SHP77 treated with DMSO at 0.1 percent for 48 hours (cell line): ENCODE measurements at regions not wholly inside any gene's neighbourhood (a gene's known extent, or its start where the extent isn't known, plus 50 kb on each side); places are given as distances from the start of the nearest gene placed in this dataset.

Experiments used
- DNase-seq: peaks from one replicate; lab custom pipeline; 2025; lab: John Stamatoyannopoulos, UW

DNA sequence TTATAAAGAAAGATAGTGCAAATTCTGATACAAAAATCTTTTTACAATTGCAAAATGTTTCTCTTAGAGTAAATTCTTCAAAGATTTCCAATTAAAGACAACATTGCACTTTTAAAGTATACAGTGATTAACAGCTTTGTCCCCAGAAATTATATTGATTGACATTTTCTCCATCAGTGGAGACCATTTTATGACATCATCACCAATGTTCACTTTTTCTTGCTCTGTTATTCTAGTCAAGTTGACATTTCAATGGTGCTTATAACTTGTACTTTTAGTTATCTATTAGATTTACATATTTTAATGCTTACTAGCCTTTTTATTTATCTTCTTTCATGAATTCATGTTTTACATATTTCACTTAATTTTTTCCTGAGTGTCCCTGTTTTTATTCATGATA, 524.8 kb downstream of the HAO1 start:
- no peak for DNase-seq

- no peak for DNase-seq
Measured at GRCh38 chr20:7416382-7416781, 523.9 kb downstream of the HAO1 start.

GRCh38 chr20:7420345-7420744, 519.9 kb downstream of the HAO1 start:
- DNase-seq: no peak

GRCh38 chr20:7426890-7427496, 513.3 kb downstream of the HAO1 start:
- DNase-seq: peak; percentile 82

DNA sequence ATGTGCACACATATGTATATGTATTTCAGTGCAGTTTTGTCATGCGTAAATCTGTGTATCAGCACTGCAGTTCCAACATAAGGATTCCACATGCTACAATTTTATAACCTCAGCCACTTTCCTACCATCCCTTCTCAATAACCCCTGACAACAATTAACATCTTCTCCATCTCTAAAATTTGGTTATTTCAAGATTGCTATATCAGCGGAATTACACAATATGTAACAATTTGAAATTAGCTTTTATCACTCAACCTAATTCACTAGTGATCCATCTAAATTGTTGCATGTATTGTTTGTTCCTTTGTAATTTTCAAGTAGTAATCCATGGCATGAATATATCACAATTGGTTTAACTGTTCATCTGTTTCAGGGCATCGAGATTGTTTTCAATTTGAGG, 511.3 kb downstream of the HAO1 start:
- no peak for DNase-seq

- DNase-seq: no peak
Measured at GRCh38 chr20:7432612-7433011, 507.6 kb downstream of the HAO1 start.

GRCh38 chr20:7437311-7437710, 502.9 kb downstream of the HAO1 start:
- no peak for DNase-seq

DNA sequence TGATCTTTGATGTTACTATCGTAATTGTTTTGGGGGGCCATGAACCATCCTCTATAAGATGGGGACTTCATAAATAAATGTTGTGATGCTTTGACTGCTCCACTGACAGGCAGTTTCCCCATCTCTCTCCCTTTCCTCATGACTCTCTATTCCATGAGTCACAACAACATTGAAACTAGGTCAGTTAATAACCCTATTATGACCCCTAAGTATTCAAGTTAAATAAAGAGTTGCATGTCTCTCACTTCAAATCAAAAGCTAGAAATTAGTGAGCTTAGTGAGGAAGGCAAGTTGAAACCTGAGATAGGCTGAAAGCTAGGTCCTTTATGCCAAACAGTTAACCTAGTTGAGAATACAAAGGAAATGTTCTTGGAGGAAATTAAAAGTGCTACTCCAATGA, 491.0 kb downstream of the HAO1 start:
- no peak for DNase-seq

- no peak for DNase-seq
Measured at GRCh38 chr20:7452890-7453289, 487.4 kb downstream of the HAO1 start.

- no peak for DNase-seq
Measured at GRCh38 chr20:7454047-7454446, 486.2 kb downstream of the HAO1 start.

DNA sequence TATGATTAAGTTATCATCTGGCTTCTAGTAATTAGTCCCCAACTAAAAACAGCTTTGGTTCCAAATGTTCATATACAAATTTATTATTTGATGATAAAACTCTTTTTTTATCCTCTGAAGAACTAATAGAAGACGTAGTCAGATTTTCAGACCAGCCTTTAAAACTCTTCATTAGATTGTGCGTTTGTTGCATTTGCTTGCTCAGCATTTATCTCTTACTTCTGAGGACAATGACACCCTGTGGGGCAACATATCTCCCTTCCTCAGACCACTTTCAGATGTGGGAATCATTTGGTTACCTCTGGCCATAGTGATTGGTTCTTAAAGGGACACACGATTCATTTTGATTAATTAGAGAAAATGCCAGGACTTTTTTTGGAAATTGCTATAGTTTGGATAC, 481.8 kb downstream of the HAO1 start:
- no peak for DNase-seq

- DNase-seq: no peak
Measured at GRCh38 chr20:7459083-7459482, 481.2 kb downstream of the HAO1 start.

DNA sequence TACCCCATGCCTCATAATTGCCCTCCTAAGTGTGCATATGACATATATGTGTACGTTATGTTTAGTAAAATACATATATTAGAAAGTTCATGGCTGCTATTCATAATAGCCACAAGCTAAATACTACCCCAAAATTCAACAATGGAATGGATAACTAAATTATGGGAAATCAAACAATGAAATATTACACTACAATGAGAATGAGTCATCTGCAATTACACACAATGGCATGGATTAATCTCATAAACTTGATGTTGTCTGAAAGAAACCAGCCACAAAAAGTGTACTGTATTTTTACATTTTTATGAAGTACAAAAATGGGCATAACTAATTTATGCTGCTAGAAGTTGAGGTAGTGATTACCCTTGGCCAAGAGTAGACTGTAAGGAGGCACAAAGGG, 477.0 kb downstream of the HAO1 start:
- no peak for DNase-seq

GRCh38 chr20:7470912-7471311, 469.3 kb downstream of the HAO1 start:
- no peak for DNase-seq

DNA sequence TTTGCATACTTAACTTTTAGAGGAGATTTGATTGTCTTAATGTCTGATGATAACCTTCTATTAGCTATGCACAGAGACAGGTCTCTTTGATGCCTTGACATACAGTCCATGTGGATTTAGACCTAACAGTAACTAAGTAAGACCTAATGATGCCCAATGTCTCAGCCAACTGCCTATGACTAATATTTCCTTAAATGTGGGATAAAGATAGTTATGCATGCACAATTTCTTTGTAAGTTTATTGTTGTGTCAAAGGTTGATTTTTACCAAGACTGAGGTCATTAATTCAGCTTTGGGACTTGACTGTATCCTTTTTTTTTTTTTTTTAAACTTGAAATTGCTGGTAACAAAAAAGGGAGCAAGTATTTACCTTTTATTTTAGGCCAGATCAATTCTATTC, 450.0 kb downstream of the HAO1 start:
- no peak for DNase-seq

GRCh38 chr20:7492257-7492656, 448.0 kb downstream of the HAO1 start:
- no peak for DNase-seq

DNA sequence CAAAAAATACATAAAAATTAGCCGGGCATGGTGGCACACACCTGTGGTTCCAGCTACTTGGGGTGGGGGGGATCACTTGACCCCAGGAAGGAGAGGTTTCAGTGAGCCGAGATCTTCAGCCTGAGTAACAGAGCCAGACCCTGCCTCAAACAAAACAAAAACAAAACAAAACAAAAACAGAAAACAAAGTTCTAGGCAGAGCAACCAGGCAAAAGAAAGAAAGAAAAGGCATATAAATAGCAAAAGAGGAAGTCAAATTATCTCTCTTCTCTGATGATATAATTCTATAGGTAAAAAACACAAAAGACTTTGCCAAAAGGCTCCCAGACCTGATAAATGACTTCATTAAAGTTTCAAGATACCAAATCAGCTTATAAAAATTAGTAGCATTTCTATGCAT, 446.9 kb downstream of the HAO1 start:
- no peak for DNase-seq

GRCh38 chr20:7496394-7496991, 443.8 kb downstream of the HAO1 start:
- DNase-seq: no peak

- DNase-seq: no peak
Measured at GRCh38 chr20:7497985-7498384, 442.3 kb downstream of the HAO1 start.

GRCh38 chr20:7499201-7499600, 441.1 kb downstream of the HAO1 start:
- no peak for DNase-seq

DNA sequence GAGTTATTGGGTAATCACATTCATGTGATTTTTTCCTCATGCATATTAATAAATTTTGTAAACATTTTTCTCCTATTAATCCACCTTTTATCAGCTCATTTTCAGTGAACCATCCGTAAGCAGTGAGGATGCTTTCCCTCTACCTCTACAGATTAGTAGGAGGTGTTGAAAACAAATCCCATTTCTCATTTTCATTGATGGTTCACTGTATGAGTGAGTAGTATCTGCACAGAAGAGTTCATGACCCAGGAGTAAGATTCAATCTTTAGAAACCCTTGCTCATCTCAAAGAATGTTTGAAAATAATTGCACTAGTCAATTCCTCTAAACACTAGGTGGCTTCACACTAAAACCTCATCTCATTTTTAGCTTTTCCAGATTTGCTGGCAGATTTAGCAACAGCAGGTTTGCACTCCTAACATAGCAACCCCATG, 440.0 kb downstream of the HAO1 start:
- no peak for DNase-seq

GRCh38 chr20:7503501-7503900, 436.8 kb downstream of the HAO1 start:
- no peak for DNase-seq

DNA sequence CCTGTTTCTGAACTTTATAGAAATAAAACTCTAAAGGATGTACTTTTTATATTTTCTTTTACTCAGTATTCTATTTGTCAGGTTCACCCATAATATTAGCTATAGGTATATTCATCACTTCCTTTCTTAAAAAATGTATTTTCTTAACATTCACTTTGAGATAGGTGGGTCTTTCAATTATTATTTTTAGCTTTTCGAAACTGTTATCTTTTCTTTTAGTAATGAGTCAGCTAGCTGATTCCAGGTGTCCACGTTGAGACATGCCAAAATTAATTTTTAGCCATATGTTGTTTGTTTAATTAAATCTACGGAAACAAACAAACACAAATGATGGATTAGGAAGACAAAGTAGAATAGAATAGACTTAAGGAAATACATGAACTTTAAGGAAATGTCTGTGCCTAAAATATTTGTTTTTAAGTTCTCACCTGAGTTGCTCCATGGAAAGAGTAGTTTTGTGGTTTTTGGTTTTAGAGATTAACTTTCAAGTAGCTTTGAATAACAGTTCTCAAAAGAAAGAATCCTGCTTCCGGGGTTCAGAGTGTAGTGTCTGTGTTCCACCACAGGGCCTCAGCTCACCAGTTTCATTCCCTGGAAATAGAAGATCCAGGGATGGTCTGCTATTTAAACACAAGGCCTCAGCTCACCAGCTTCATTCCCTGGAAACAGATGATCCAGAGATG, 435.0 kb downstream of the HAO1 start:
- DNase-seq: no peak

GRCh38 chr20:7505835-7506221, 434.4 kb downstream of the HAO1 start:
- DNase-seq: peak; percentile 28
